Fibroblast of skin of left biceps (primary cell): ENCODE measurements at regions not wholly inside any gene's neighbourhood (a gene's known extent, or its start where the extent isn't known, plus 50 kb on each side); places are given as distances from the start of the nearest gene placed in this dataset.

Source experiments
- DNase-seq, 2 experiments: peaks; one replicate each; pipeline ENCODE4 v3.0.0-alpha.2; 2013; ENCODE audit warnings: low read depth in 2 of 2

- DNase-seq, result no peak
Observed at GRCh38 chr4:11931266-11931820, 502.6 kb upstream of the HS3ST1 start.

DNA sequence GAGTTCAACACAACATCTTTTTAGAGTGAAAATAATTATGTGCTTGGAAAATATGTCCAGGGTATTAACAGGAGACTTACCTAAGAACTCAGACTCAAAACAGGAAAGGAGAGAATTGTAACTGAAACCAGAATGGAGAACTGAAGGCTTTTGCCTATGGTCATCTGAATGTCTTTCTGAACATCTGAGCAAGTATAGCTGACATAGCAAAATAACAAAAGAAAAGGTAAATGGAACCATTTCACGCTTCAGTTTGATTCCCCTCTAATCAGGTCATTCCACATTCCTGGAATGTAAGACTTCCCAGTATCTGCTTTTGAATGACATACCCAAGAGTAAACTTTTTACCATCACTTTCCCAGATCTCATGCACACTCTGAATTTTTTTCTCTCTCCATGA, 500.4 kb upstream of the HS3ST1 start:
- no peak for DNase-seq

DNA sequence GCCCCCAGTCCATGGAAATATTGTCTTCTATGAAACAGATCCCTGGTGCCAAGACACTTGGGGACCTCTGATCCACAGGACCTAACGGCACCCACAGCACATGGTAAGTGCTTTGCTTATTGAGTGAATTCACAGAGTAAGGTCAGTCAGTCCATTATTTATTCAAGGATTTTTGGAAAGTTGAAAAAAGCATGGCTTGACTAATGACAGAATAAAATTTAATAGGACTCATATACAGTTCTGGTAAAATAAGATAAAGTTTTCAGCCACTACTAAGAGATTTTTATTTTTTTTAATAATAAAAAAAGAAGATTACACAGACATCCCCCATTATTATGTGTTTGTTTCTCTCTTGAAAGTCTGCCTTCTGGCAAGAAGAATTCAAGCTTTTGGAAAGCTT, 490.6 kb upstream of the HS3ST1 start:
- DNase-seq, result no peak

- no peak for DNase-seq
Observed at GRCh38 chr4:11914406-11914805, 485.7 kb upstream of the HS3ST1 start.

- DNase-seq, result no peak
Observed at GRCh38 chr4:11912886-11913285, 484.2 kb upstream of the HS3ST1 start.

DNA sequence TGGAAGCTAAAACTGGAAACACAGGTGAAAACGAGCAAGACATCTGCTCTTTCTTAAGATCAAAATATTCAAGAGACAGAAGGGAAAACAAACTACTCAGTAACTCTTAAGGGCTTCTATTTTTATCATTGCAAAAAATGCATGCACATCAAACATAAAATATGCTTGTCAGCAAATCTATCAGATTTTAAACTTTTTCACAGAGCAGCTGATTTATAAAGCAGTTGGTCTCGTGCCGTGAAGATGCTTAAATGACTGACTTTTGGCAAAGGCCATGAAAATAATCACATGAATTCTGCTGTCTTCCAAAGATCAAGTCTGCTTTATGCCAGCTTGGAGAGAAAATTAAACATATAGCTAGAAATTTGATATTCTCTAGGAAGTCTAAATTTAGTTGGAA, 482.1 kb upstream of the HS3ST1 start:
- DNase-seq, result no peak

DNA sequence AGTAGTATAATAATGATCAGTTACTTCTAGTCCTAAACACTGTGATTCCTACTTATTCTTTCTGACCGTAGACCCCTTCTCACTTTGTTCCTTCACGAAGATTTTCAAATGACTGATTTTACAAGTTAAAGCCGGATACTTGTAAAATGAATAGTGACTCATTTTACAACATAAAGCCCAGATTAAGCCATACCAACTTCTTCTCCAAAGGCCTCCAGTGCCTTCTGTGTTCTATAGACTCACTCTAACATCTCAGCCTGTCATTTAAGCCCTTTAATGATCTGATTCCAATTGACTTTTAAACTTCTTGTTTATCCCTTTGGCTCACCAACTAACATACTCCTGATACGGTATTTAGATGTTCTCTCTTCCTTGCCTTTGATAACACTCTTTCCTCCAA, 480.0 kb upstream of the HS3ST1 start:
- DNase-seq, result no peak

- no peak for DNase-seq
Observed at GRCh38 chr4:11908205-11908604, 479.5 kb upstream of the HS3ST1 start.

DNA sequence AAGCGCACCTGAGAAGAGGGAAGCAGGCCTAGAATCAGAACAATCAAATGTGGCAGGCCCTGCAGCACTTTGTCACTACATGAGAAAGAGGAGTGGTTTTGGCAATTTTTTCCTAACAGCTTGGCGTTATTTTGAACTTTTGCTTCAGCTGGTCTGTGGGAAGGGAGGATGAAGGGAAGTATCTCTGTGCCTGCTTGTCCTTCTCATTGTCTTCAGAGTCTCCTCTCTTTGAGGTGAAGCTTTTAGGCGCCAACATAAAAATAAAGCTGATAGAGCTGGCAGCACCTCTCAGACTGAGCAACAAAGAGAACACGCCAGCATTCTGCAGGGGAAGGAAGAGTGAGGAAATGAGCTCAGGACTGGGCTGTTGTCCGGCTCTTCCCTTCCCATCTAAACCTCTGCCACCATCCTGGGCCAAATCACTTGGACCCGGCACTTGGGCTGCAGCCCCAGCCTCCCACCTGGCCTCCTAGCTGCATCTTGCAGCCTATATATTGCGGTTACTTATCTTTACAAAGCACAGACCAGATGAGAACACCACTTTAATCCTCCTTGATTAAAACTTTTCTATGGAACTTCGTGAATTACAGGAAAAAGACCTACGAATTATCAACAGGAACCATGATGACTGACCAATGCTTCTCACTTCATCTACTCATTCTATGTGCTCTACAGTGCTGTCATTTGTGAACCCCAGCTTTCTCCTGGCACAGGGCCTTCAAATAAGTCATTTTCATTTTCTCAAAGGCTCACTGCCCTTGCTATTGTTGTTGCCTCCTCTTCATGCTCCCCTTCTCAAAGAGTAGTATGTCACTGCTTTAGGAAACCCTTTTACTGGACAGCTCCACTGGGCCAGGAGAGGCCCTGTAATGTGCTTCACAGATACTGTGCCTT, 476.4 kb upstream of the HS3ST1 start:
- DNase-seq, result no peak

DNA sequence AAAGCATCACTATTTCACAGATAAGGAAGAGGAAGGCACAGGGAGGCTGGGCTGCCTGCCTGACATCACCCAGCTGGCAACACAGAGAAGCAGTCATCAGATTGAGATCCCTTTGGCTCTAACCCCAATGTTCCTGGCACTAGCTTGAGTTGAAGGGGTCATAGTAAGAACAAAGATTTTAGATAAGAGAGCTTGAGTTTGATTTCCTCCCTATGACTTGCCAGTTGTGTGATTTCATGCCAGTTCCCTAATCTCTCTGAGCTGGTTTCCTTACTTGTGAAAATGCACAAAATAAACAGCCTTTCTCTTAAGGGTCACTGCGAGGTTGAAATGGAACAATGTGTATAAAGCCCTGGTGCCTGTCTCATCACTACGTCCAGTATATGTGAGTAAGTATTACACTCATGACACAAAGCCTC, 475.4 kb upstream of the HS3ST1 start:
- DNase-seq, result no peak

- no peak for DNase-seq
Observed at GRCh38 chr4:11901089-11901488, 472.4 kb upstream of the HS3ST1 start.

GRCh38 chr4:11900359-11900758, 471.7 kb upstream of the HS3ST1 start:
- DNase-seq, result no peak

DNA sequence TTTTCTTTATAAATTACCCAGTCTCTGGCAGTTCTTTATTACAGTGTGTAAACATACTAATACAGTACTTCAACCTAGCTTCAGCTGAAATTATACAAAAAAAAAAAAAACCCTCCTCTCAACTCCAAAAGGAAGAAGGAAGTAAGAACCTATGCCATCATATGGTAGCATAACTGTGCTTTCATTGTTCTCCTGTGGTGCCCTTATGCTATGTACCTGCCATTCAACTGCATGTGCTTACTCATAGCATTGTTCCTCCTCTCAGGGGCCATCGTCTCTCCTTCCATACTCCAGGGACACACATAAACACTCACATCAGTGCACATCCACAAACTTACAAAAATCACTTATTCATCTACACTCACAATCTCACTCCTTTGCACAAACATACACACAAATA, 470.1 kb upstream of the HS3ST1 start:
- DNase-seq, result no peak

GRCh38 chr4:11895766-11896165, 467.1 kb upstream of the HS3ST1 start:
- DNase-seq, result no peak

DNA sequence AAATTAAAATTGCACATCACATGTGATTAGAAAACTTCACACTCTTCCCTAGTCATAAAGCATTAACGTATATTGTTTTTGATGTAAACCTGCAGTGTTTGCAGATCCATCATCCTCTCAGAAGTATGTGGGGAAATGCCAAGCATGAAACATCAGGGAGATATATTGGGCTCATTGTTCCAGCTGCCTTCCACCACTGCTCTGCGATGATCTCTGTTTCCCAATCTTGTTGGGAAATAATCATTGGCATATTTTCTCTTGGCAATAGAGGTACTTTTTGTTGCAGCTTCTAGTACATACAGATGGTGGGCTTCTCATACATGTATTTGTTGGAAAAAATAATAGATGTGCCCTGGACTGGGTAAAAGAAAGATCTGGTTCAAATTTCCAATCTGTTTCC, 466.3 kb upstream of the HS3ST1 start:
- DNase-seq, result no peak

DNA sequence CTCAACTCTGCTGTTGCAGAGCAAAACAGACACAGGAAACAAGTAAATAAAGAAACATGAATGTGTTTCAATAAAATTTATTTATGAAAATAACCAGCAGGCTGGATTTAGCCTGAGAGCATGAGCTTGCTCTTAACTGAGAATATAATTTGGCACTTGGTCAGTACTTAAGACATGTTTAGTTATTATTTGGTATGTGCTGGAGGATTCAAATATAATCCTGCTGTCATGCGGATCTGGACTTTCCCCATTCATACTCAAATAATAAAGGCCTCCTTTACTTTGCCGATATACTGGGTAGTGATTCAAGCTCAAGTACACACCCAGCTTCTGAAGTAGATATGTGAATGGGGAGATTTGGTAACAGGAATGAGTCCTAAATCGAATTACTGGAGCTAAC, 465.5 kb upstream of the HS3ST1 start:
- no peak for DNase-seq

GRCh38 chr4:11889099-11889498, 460.4 kb upstream of the HS3ST1 start:
- DNase-seq, result no peak

DNA sequence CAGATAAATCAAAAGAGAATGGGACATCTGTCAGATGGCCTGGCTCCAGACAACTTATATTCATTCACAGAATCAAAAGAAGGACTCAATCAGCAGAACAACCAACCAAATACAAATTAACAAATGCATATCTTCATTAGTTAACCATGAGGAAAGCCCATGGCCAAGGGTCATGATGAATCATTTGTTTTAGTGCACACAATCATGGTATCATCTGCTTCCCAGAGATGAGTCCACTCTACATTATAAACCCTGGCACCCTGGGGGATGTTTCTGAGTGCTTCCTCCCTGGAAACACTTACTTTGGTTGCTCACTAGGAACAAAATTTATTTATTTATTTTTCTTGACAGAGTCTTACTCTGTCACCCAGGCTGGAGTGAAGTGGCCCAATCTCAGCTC, 453.3 kb upstream of the HS3ST1 start:
- DNase-seq, result no peak

- DNase-seq, result no peak
Observed at GRCh38 chr4:11881364-11881763, 452.7 kb upstream of the HS3ST1 start.

DNA sequence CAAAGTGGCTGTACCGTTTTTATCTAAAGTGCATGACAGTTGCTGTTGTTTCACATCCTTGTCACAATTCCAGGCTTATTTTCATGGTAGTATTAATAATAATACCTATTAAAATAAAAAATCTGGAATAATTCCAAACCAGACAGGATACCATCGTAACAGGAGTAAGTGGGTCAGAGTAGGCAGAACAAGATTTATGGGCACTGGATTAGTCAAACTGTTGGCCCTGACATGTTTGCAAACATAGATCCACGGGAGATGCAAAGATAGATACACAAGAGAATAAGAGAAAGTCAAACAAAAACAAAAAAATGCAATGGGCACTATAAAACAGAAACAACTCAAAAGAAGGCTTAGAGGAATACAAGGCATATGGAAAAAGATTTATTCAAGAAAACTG, 449.5 kb upstream of the HS3ST1 start:
- DNase-seq, result no peak

- no peak for DNase-seq
Observed at GRCh38 chr4:11876104-11876503, 447.4 kb upstream of the HS3ST1 start.

- no peak for DNase-seq
Observed at GRCh38 chr4:11869191-11869870, 440.6 kb upstream of the HS3ST1 start.

- DNase-seq, result no peak
Observed at GRCh38 chr4:11866391-11866790, 437.7 kb upstream of the HS3ST1 start.
